GM19438 (cell line): ENCODE measurements at regions not wholly inside any gene's neighbourhood (a gene's known extent, or its start where the extent isn't known, plus 50 kb on each side); places are given as distances from the start of the nearest gene placed in this dataset.
"Not testable (repeated sequence)": the region's sequence is repeated elsewhere in the genome, so short reads cannot be mapped to it uniquely, and the experiment has no call there.

Source experiments
- ATAC-seq: cut with Tn5 transposase; IDR thresholded peaks from one replicate; pipeline ENCODE4 v1.9.1; 2021; ENCODE audit warnings: low read depth; ENCODE audit not compliant: unreplicated experiment

DNA sequence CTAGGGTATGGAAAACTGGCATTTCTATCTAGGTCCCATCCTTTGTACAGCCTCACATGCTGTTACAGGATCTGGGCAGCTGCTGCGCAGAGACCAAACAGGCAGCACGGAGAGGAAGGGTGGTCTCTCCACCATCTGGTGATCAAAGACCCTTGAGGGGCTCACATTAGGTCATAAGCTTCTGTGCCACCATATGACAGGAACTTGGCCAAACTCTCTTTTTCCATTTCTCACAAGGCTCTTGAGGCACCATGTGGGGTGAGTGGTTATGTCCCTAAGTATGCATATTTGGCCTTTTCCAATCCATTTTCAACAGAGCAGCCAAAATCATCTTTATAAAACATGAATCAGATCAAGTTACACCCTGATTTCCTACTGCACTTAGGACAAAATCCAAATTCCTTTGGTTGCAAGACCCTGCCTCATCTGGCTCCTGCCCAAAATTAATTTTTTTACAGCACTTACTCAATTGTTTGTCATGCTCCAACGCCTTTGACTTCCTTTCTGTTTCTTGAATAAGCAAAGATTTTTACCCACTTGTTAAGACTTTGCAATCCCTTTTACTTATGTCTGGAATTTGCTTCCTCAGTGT is 730.0 kb downstream of the MAT2B start:
- ATAC-seq, result no peak

GRCh38 chr5:164237486-164237885 is 732.1 kb downstream of the MAT2B start:
- no peak for ATAC-seq

- not testable (repeated sequence) for ATAC-seq
Observed at GRCh38 chr5:164251781-164252180, 746.4 kb downstream of the MAT2B start.

DNA sequence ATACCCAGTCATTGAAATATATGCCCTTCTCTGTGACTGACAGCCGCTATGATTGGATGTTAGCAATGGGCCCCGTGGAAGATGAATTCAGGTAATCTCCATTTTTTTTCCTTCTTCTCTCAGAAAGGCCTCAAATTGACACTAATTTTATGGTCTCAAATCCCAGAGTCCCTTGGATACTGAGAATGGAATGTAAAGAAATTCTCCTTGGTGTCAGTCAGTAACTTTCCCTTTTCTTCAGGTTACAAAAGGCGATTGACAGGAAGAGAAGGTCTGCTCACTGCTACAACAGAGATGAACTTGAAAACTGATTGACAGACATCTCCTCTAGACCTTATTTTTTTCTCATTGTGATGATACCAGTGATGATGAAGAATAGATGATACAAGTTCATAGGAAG is 748.3 kb downstream of the MAT2B start:
- ATAC-seq, result no peak

DNA sequence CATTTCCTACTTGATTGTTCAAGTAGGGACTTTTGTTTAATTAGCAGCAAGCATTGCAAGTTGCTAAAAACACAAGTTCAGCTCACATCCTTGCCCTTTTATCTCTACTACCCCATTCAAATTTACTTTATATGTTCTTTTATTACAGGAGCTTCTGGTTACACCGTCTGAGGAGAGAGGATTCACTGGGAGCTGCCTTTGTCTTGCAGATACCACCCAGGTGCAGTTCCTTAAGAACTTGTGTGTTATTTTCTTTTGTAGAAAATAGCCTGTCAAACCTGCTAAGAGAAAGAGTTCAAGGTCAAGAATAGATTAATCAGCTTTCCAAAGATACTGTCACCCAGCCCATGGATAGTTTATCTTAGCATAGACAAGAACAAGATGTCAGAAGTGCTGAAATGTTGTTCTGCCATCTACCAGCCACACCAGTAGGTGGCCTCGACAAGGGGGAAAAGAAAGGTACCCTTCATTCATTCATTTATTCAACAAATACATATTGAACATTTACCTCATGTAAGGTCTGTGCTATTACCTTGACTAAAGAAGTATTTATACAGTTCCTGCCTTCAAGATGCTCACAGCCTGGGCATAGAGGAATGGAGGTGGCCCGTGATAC is 750.3 kb downstream of the MAT2B start:
- no peak for ATAC-seq

DNA sequence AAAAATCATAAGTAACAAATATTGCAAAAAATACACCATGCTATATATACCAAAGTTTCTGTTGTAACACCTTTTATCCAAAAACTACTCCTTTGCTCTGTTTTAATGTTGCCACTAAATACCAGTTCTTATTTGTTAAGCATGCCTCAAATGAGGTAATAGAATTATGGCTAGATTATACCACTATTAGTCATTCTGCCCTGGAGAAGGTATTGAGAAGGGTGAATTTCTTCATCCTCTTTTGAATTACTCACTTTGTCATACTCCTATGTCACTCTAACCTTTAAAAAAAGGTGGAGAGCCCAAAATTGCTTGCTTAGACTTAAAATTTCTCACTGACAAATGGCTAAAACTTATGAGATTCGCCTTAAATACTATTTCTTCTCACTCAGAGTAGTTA is 750.9 kb downstream of the MAT2B start:
- no peak for ATAC-seq

DNA sequence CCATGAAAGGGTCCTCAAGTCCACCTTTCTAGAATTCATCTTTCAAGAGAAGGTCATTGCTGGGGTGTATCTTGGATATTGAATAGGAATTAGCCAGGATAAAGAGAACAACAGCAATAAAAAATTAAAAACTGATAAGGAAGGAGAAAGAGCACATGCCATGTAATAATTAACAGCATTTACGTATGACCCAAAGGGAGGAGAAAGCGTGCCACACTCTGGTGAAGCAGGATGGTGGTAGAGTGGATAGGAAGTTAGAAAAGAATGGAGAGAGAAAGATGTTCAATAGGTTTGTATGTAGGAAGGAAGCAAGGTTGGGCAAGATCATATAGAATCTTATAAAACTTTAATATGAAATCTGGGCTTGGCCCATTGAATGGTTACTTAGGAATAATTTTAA is 751.5 kb downstream of the MAT2B start:
- ATAC-seq, result no peak

DNA sequence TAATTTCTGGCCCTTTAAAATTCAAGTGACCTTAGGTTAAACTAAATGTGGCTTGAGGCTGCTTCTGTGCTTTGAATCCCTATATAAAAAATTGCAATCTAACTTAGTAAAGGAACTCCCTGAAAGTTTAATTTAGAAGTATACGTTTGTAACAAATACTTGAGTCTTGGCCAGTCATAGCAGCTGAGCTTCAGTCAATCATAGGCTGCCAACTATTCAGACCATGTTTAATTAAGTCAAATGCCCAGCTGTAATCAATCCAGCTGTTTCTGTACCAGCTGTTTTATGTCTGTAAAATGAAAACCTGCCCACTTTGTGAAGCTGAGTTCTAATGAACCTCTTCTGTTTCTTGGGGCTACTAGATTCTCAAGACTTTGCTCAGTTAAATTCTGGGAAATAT is 760.1 kb downstream of the MAT2B start:
- no peak for ATAC-seq

GRCh38 chr5:164266571-164266970 is 761.2 kb downstream of the MAT2B start:
- ATAC-seq, result no peak

GRCh38 chr5:164277720-164278119 is 772.3 kb downstream of the MAT2B start:
- ATAC-seq, result no peak

DNA sequence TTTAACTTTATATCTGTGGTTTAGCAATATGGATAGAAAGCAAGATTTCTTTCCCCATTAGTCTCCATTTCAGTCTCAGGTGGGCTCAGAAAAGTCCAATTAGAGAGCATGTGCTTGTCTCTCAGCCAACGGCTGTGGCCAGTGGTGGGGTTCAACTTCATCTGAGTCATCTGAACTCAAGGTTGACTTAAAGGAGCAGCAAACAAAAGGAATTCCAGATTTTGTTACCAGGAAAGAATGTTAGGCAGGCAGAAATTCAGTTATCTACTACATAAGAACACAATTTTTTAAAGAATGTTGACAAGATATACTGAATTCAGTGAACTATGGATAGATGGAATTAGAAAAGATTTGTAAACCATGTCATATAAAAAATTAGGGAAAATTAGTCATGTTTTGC is 784.1 kb downstream of the MAT2B start:
- no peak for ATAC-seq

GRCh38 chr5:164296603-164297080 is 791.2 kb downstream of the MAT2B start:
- ATAC-seq, result no peak

GRCh38 chr5:164298165-164298564 is 792.7 kb downstream of the MAT2B start:
- no peak for ATAC-seq

DNA sequence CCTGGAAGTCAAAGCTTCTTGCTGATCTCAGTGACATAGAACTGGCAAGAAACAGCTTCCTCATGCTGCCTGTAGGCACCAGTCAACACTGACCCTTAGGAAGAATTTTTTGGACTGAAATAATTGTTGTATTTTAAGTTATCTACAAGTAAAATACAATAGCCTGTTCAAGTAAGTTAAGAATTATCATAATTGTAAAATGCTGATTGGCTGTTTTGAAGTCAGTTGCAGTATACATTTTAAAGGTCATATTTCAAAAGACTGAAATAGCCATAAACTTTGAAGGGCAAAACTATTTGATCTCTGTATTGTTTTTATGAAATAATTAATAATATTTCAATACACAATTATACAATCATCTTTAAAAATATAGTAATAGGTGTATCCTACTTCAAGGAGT is 794.9 kb downstream of the MAT2B start:
- no peak for ATAC-seq

DNA sequence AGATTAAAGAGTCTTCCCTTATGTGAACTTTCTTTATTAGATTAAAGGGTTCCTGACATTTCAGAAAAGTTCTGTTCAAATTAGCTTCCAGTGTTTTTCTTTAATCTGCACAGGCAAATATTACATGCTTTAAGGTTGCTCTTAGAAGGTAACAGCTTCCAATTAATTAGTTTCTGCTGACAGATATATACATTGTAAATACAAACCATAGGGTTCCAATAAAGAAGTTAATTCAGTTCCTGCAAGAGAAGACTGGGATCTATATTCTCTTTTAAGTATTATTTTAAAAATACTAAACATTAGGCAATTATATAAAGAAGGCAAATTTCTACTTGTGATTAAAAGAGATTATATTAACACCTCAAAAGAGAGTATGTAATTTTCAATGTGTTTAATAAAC is 795.7 kb downstream of the MAT2B start:
- no peak for ATAC-seq

DNA sequence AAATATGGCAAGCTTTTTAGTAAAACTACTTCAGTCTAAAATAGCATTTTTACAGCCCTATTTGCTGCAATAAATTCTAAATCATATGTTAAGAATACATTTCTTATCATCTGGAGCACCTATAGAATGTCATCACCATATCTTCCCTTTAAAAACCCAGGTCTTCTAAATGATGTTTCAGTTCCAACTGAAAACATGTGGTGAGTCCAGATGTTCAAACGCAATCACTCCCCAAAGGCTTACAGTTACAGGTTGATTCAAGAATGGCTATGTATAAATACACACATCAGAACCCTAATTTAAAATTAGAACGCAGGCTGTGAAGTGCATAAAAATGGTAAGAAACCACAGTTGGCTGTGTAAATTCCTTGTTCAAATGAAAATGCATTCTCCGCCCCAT is 796.3 kb downstream of the MAT2B start:
- ATAC-seq, result no peak

- no peak for ATAC-seq
Observed at GRCh38 chr5:164302533-164303235, 797.3 kb downstream of the MAT2B start.

DNA sequence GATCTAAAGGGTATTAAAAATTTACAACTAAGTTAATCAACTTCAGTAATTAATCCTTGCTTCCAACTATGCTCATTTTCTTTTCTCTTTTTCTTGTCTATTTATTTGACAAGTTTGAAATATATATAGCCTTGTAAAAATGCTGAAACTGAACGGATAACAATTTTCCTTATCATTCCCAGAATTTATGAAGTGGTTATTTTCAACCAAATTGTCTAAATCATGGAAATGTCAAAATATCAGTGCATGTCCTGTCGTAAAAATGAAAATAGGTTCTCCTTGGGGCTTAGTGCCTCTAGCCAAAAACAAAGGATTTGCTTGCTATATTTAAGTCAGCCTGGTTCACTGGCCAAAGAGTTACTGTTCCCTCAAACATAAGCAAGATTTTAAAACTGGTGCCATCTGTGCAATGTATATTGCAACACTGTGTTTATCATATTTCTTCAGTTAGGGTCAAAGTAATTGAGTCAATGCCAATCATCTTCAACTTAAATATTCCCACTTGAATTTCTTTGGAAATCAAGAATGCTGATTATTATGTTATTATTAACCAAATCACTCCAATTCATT is 798.3 kb downstream of the MAT2B start:
- no peak for ATAC-seq

DNA sequence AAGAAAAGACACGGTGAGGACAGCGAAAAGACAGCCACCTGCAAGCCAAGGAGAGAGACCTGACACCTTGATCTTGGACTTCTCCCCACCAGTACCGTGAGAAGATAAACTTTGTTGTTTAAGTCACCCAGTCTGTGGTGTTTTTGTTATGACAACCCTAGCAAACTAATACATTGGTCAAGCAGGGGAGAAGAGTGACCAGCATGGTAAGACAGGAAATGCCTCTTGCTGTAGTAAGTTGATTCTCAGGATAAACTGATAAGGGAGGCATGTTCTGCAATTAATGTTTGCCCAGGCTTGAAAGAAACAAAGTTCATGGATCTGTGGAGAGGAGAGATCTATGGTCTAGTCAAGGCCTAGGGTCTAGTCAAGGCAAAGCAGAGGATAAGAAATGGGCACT is 801.2 kb downstream of the MAT2B start:
- ATAC-seq, result no peak

DNA sequence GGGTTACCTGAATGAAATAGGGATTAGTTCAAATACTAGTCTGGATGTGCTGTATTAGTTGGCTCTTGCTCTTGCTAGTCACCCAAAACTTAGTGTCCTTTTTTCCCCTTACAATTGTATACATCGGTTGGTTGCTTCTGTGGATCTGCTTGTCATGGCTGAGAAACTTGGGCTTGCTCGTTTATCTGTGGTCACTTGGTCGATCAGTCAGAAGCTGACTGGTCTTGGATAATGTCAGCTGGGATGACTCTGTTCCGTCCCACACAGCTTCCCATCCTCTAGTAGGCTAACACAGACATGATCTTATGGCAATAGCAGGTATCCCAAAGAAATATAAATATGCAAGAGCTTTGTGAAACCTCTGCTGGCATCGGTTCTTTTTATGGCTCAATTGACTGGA is 807.4 kb downstream of the MAT2B start:
- ATAC-seq, result no peak

- no peak for ATAC-seq
Observed at GRCh38 chr5:164317676-164318075, 812.3 kb downstream of the MAT2B start.

DNA sequence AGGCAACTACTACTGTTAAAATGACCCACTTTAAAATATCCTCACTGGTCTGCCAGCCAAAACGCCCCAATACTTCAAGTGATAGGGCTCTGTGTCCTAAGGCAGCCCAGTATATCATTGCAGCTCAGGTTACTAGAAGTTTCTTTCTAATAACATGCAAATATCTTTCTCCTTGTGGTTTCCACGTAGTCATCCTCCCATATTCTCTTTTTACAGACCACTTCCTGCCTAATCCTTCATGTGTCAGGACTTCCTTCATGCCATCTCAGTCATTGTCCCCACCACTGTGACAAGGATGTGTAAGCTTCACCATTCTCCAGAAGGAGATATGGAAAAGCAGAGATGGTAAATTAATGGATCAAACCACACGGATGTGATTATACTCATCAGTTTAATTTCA is 813.7 kb downstream of the MAT2B start:
- no peak for ATAC-seq
